Psoas muscle (tissue), 7 donors: ENCODE measurements at regions not wholly inside any gene's neighbourhood (a gene's known extent, or its start where the extent isn't known, plus 50 kb on each side); places are given as distances from the start of the nearest gene placed in this dataset.

Source experiments
- ATAC-seq, 4 donors: fragments of 200-7000 bp; cut with Tn5 transposase; one replicate each; pipeline ENCODE4 v1.9.1; 2020; ENCODE audit warnings: moderate library complexity in 3 of 4, mild to moderate bottlenecking in 2 of 4
- DNase-seq, 2 donors: peaks; one replicate each; pipeline ENCODE4 v3.0.0-alpha.2; 2020
- H3K27ac ChIP-seq: fragments of 200-600 bp; one replicate; pipeline ENCODE4 v1.8.0; 2022
- H3K27me3 ChIP-seq, 3 donors: fragments of 200-600 bp in 1 of 3; one replicate each; pipeline versions ENCODE4 v1.6.1 to v1.8.0; 2013 to 2022; ENCODE audit warnings: low read length in 2 of 3, mild to moderate bottlenecking in 2 of 3, moderate library complexity in 1 of 3; ENCODE audit not compliant: insufficient read depth in 3 of 3
- H3K36me3 ChIP-seq, 2 donors: fragments of 200-600 bp in 1 of 2; one replicate each; pipeline versions ENCODE4 v1.6.1 to v1.8.0; 2013 to 2022; ENCODE audit warnings: low read depth in 1 of 2, mild to moderate bottlenecking in 1 of 2, moderate library complexity in 1 of 2; ENCODE audit not compliant: insufficient read depth in 1 of 2
- H3K4me1 ChIP-seq: fragments of 200-600 bp; one replicate; pipeline ENCODE4 v1.8.0; 2022
- H3K4me3 ChIP-seq: fragments of 200-600 bp; one replicate; pipeline ENCODE4 v1.8.0; 2022; ENCODE audit warnings: mild to moderate bottlenecking
- H3K9me3 ChIP-seq: fragments of 200-600 bp; one replicate; pipeline ENCODE4 v1.8.0; 2022
- CTCF ChIP-seq: fragments of 200-600 bp; IDR thresholded peaks from one replicate; pipeline ENCODE4 v1.8.0; 2022; ENCODE audit warnings: antibody characterized with exemption
- WGBS, 3 donors: extraction: QIAGEN DNeasy Blood & Tissue Kit; methylation state at CpG; one replicate each; pipeline versions ENCODE4 v1.1.6 to v1.1.7; 2013; 5-methylcytosine and 5-hydroxymethylcytosine counted together
- intact Hi-C, 2 donors: fragments of 100-400 bp; cut with DNase I; formaldehyde crosslinking; loops; one replicate each; pipeline versions ENCODE4 v1.11.0 to v1.14.2; 2022
- donor health status: healthy with polysubstance abuse.
- donor health status: DM: no; HTN: no; CAD: no; lungs with moderate emphysema.
- donor health status: Bipolar disorder and iron deficiency.
- donor health status: healthy.
- donor health status: DM: yes; HTN: yes; CAD: no.
- donor health status: DM: no; HTN: no; CAD: no.
- donor health status: DM: yes; HTN: yes; CAD: no.

DNA sequence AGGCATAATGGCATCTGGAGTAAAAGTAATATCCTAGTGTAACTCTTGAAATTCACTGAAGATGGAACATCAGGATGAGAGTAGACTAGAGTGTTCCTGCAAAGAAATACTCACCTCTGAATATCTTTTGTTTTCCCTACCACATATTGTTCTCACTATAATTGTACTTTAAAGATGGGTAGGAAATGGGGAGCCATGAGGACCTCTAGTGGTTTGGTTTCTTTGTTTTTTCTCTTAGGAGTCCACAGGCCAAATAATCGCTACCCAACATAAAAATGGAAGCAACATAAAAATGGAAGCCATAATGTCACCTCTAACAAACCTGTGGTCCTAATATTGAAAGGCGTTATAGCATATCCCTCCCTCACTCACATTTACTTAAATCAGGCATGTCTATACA lies 2375.8 kb downstream of the MAT2B start:
- no peak for TF ChIP-seq CTCF

GRCh38 chr5:165882099-165882498 lies 2376.7 kb downstream of the MAT2B start:
- Histone ChIP-seq H3K27me3 (no peaks in the 10 kb centered on the region), H3K27ac (no peak overlapping the region), H3K9me3 (no peaks in the 10 kb centered on the region), H3K36me3 (no peaks in the 10 kb centered on the region), H3K4me3 (no peak overlapping the region), H3K4me1 (no peaks in the 10 kb centered on the region)
- 64 to 71% (median 69%) methylated on average over 3 of the region's 3 CpGs for WGBS, 3 donors
- TF ChIP-seq CTCF = no peak
- DNase-seq (no peak), ATAC-seq (no peak)
- intact Hi-C loops = no loop called here

More for the DNA sequence above, 2375.8 kb downstream of the MAT2B start:
- 84 to 89% (median 84%) methylated on average over 2 of the region's 2 CpGs for WGBS, 3 donors
- Histone ChIP-seq H3K9me3 (no peaks in the 10 kb centered on the region), H3K4me1 (no peaks in the 10 kb centered on the region), H3K27me3 (no peaks in the 10 kb centered on the region), H3K27ac (no peak overlapping the region), H3K36me3 (no peaks in the 10 kb centered on the region), H3K4me3 (no peak overlapping the region)
- DNase-seq (no peak), ATAC-seq (no peak)
- intact Hi-C loops = no loop called here

- Histone ChIP-seq H3K4me3 (no peak overlapping the region), H3K27me3 (no peaks in the 10 kb centered on the region), H3K36me3 (no peaks in the 10 kb centered on the region), H3K27ac (no peak overlapping the region), H3K4me1 (no peaks in the 10 kb centered on the region), H3K9me3 (no peaks in the 10 kb centered on the region)
- WGBS, 3 donors = 72 to 73% (median 73%) methylated on average over 12 of the region's 12 CpGs
- intact Hi-C loops = no loop called here
- ATAC-seq (no peak), DNase-seq (no peak)
- TF ChIP-seq CTCF = no peak
These were observed 2380.4 kb downstream of the MAT2B start for GRCh38 chr5:165885623-165886350.

DNA sequence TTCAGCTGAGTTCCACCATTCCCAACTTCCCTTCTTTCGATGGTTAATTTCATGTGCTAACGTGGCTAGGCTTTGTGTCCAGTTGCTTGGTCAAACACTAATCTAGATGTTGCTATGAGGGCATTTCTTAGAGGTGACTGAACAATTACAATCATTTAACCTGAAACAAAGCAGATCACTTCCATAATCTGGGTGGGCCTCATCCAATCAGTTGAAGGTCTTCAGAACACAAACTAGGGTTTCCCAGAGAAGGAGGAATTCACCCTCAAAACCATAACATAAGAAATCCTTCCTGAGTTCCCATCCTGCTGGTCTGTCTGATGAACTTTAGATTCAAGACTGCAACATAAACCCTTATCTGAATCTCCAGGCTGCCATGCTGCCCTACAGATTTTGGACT lies 2381.7 kb downstream of the MAT2B start:
- Histone ChIP-seq H3K4me3 (no peak overlapping the region), H3K4me1 (no peaks in the 10 kb centered on the region), H3K27me3 (no peaks in the 10 kb centered on the region), H3K9me3 (no peaks in the 10 kb centered on the region), H3K36me3 (no peaks in the 10 kb centered on the region), H3K27ac (no peak overlapping the region)
- DNase-seq (no peak), ATAC-seq (no peak)
- 81 to 95% (median 93%) methylated on average over 2 of the region's 2 CpGs for WGBS, 3 donors
- intact Hi-C loops = no loop called here
- no peak for TF ChIP-seq CTCF

- DNase-seq (no peak), ATAC-seq (no peak)
- no peaks in the 10 kb centered on the region for H3K9me3 ChIP-seq
- no peak overlapping the region for H3K4me3 ChIP-seq
- WGBS, 3 donors = 78 to 88% (median 82%) methylated on average over 6 of the region's 6 CpGs
- no peak for TF ChIP-seq CTCF
- H3K36me3 ChIP-seq = no peaks in the 10 kb centered on the region
- H3K27me3 ChIP-seq = no peaks in the 10 kb centered on the region
- H3K27ac ChIP-seq = no peak overlapping the region
- no peaks in the 10 kb centered on the region for H3K4me1 ChIP-seq
- intact Hi-C loops = no loop called here
These were observed 2387.0 kb downstream of the MAT2B start for GRCh38 chr5:165892383-165892782.
